ENCODE measurements at regions not wholly inside any gene's neighbourhood (a gene's known extent, or its start where the extent isn't known, plus 50 kb on each side); places are given as distances from the start of the nearest gene placed in this dataset.

- TF ChIP-seq EZH2 (IDR thresholded peaks at IDR 0.05; ENCODE audit: borderline replicate concordance, low read length), result no peak
- no peaks in the 10 kb centered on the region for H4K20me1 ChIP-seq (ENCODE audit: insufficient read depth, low read length)
- no peak overlapping the region for H3K4me2 ChIP-seq (ENCODE audit: low read length)
- H3K9me2 ChIP-seq (ENCODE audit: low read depth, low read length), result no peaks in the 10 kb centered on the region
- no peaks in the 10 kb centered on the region for H3K79me2 ChIP-seq (ENCODE audit: insufficient read depth, low read length)
- H3K27me3 ChIP-seq (ENCODE audit: insufficient read depth, low read length), result no peaks in the 10 kb centered on the region
- no peaks in the 10 kb centered on the region for H3K9me3 ChIP-seq (ENCODE audit: low read length)
- no peaks in the 10 kb centered on the region for H3F3A ChIP-seq (ENCODE audit: insufficient read depth, low read length)
- no peak overlapping the region for H2AFZ ChIP-seq (ENCODE audit: low read length)
- H3K36me3 ChIP-seq (ENCODE audit: insufficient read depth, low read length), result no peaks in the 10 kb centered on the region
- no peak overlapping the region for H3K27ac ChIP-seq (ENCODE audit: low read depth, low read length, poor library complexity, severe bottlenecking)
- no peak overlapping the region for H3K9ac ChIP-seq (ENCODE audit: low read length)
- no peak overlapping the region for H3K4me3 ChIP-seq (ENCODE audit: low read depth, low read length, poor library complexity, severe bottlenecking)
- no peaks in the 10 kb centered on the region for H3K4me1 ChIP-seq (ENCODE audit: insufficient read depth, low read length, severe bottlenecking)
Measured at GRCh38 chr2:163436963-163437362, 298.8 kb downstream of the FIGN start.

GRCh38 chr2:163428187-163428586, 307.6 kb downstream of the FIGN start:
- no peak overlapping the region for H3K4me3 ChIP-seq (ENCODE audit: low read depth, low read length, poor library complexity, severe bottlenecking)
- no peak overlapping the region for H3K9ac ChIP-seq (ENCODE audit: low read length)
- no peak overlapping the region for H3K27ac ChIP-seq (ENCODE audit: low read depth, low read length, poor library complexity, severe bottlenecking)
- no peaks in the 10 kb centered on the region for H3K9me3 ChIP-seq (ENCODE audit: low read length)
- no peaks in the 10 kb centered on the region for H3K79me2 ChIP-seq (ENCODE audit: insufficient read depth, low read length)
- no peak overlapping the region for H3K4me2 ChIP-seq (ENCODE audit: low read length)
- no peaks in the 10 kb centered on the region for H4K20me1 ChIP-seq (ENCODE audit: insufficient read depth, low read length)
- no peaks in the 10 kb centered on the region for H3K9me2 ChIP-seq (ENCODE audit: low read depth, low read length)
- no peaks in the 10 kb centered on the region for H3F3A ChIP-seq (ENCODE audit: insufficient read depth, low read length)
- no peaks in the 10 kb centered on the region for H3K4me1 ChIP-seq (ENCODE audit: insufficient read depth, low read length, severe bottlenecking)
- H3K36me3 ChIP-seq (ENCODE audit: insufficient read depth, low read length), result no peaks in the 10 kb centered on the region
- TF ChIP-seq CTCF (IDR thresholded peaks at IDR 0.05; ENCODE audit: low read length) (no peak), EZH2 (IDR thresholded peaks at IDR 0.05; ENCODE audit: borderline replicate concordance, low read length) (no peak)
- H3K27me3 ChIP-seq (ENCODE audit: insufficient read depth, low read length), result no peaks in the 10 kb centered on the region
- no peak overlapping the region for H2AFZ ChIP-seq (ENCODE audit: low read length)

GRCh38 chr2:163420604-163421003, 315.2 kb downstream of the FIGN start:
- H3K4me2 ChIP-seq (ENCODE audit: low read length), result no peak overlapping the region
- H3K36me3 ChIP-seq (ENCODE audit: insufficient read depth, low read length), result no peaks in the 10 kb centered on the region
- no peaks in the 10 kb centered on the region for H3K79me2 ChIP-seq (ENCODE audit: insufficient read depth, low read length)
- H3K4me1 ChIP-seq (ENCODE audit: insufficient read depth, low read length, severe bottlenecking), result peaks cover 12% of the 10 kb centered on the region
- H3F3A ChIP-seq (ENCODE audit: insufficient read depth, low read length), result no peaks in the 10 kb centered on the region
- no peak overlapping the region for H3K27ac ChIP-seq (ENCODE audit: low read depth, low read length, poor library complexity, severe bottlenecking)
- H3K27me3 ChIP-seq (ENCODE audit: insufficient read depth, low read length), result no peaks in the 10 kb centered on the region
- no peak overlapping the region for H3K4me3 ChIP-seq (ENCODE audit: low read depth, low read length, poor library complexity, severe bottlenecking)
- no peak overlapping the region for H3K9ac ChIP-seq (ENCODE audit: low read length)
- H2AFZ ChIP-seq (ENCODE audit: low read length), result peak overlapping the region; percentile 36; the same call in 1 of the 2 replicates
- H3K9me3 ChIP-seq (ENCODE audit: low read length), result no peaks in the 10 kb centered on the region
- no peaks in the 10 kb centered on the region for H4K20me1 ChIP-seq (ENCODE audit: insufficient read depth, low read length)
- no peaks in the 10 kb centered on the region for H3K9me2 ChIP-seq (ENCODE audit: low read depth, low read length)
- TF ChIP-seq CTCF (IDR thresholded peaks at IDR 0.05; ENCODE audit: low read length) (no peak), EZH2 (IDR thresholded peaks at IDR 0.05; ENCODE audit: borderline replicate concordance, low read length) (no peak)

Data from OCI-LY1 (cell line).